HUDEP-2 (cell line): ENCODE measurements at regions not wholly inside any gene's neighbourhood (a gene's known extent, or its start where the extent isn't known, plus 50 kb on each side); places are given as distances from the start of the nearest gene placed in this dataset.
"Not testable (repeated sequence)": the region's sequence is repeated elsewhere in the genome, so short reads cannot be mapped to it uniquely, and the experiment has no call there.

Source experiments
- DNase-seq, 76 experiments: peaks; one replicate each; lab custom pipeline; 2025; ENCODE audit not compliant: unreplicated experiment in 76 of 76; lab: John Stamatoyannopoulos, UW

GRCh38 chr10:113480851-113481502, 71.9 kb upstream of the HABP2 start:
- no peak for DNase-seq

DNA sequence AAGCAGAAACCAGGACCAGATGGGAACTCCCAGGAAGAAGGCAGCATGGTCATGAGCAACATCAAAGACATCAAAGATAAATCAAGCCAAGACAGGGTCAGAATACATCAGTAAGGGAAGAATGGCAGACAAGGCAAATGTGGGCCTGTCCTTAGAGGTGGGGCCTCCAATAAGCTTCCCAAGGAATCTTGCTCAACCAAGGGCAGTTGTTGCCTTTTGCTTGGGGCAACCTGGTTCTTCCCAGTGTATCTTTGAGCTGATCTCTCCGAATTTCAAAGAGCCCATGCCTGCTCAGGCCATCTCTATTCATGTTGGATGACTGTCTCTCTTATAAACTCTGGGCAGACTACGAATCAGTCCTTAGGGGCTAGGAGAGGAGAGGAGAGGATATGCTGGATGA, 68.4 kb upstream of the HABP2 start:
- no peak for DNase-seq

- no peak for DNase-seq
These were observed 67.1 kb upstream of the HABP2 start for GRCh38 chr10:113485736-113486135.

DNA sequence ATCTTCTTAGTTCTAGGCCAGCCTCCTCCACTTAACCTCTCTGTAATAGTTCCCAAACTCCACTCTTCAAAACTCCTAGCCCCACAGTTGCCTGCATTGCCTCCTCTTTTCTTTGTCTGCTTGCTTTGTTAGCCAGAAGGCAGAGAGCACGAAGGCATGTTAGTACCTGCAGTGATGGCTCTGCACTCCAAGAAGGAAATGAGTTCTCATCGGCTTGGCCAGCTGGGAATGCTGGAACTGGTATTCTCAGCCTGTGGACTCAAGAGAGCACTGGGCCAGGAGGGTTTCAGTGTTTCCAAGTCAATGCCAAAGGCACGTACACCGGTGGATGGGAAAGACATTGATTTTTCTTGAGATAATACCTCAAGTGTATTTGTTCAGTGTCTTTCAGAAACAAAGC, 66.3 kb upstream of the HABP2 start:
- DNase-seq: no peak

DNA sequence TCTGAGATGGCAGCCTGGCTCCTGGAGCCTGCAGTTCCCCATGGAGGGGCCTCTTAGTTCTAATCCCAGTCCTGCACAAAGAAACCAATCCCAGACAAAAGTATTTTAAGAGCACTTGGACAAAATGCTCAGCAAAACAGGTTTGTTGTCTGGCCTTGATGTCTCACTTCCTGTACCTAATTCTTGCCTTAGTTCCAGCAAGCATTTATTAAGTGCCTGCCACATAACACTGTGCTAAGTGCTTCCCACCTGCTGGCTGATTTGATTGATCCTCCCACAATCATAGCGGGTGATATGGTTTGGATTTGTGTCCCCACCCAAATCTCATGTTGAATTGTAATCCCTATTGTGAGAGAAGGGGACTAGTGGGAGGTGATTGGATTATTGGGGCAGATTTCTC, 65.7 kb upstream of the HABP2 start:
- no peak for DNase-seq

DNA sequence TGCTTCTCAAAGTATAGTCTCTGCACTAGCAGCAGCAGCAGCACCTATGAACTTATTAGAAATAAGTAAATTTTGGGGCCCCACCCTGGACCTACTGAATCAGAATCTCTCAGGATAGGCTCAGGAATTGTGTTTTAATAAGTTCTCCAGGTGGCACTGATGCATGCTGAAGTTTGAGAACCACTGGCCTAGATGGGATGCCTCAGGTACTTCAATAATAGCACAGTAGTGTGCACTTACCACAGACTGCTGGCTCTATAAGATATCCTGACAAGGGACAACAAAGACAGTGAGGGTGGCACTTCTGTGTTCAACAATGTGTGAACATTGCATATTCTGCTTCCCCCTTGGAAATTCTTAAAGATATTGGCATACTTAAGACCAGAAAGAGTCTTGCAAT, 64.7 kb upstream of the HABP2 start:
- DNase-seq: no peak

GRCh38 chr10:113489522-113489921, 63.3 kb upstream of the HABP2 start:
- not testable (repeated sequence) for DNase-seq

DNA sequence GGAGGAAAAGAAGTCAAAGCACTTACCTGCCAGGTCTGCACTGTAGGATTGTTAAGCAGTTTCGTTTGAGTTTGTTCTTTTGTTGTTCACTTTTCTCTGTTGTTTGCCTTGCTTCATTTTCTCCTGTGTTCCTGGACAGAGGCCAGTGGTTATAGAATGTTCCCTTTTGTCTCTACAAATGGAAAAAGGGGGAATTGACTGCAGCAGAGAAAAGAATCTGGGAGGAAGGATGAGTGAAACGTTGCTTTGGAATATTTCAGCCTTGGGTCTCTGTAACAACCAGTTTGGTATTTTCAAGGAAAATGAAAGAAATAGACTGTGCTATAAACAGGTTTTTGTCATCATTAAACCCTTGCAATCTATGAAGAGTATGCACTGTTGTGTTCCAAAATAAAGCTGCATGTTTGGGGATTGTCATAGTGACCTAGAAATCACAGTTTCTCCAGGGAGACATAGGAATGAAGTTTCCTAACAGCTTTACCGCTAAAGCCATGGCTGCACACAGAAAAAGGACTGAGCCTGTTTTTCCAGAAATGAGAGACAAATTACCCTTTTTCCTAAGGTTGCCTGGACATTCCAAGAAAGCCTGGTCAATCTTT, 60.8 kb upstream of the HABP2 start:
- DNase-seq: no peak

DNA sequence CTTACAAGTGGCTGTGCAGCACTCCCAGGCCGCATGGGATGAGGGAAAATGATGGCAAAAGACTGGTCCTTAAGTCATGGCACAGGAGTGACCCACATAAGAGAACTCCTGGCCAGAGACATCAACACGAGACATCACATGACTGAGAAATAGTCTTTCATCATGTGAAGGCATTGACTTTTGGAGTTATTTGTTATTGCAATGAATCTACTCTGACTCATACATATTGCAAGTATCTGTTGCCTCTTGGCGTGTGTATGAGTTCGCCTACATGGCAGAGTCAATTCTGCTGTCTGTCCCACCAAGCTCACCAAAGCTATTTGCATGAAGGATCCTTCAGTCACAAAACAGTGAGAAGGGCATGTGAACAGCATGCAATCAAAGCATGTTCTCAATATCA, 59.7 kb upstream of the HABP2 start:
- no peak for DNase-seq

DNA sequence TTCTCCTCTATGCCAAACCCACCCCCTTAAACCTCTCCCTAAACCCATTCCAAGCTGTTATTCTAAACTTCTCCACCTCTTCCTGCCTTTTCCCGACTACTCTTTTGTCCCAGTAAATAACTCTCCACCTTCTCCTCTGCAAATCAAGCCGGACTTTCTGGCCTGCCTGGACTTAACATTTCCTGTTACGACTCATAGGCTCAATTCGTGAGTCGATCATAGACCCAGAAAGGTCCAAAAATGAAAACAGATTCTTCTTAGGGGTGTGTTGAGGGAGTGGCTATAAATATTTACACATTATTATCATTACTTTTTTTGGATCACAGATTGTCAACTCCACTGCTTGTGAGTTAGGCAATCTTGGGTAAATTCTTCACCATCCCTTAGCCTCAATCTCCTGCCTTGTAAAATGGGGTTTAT, 59.0 kb upstream of the HABP2 start:
- no peak for DNase-seq

- DNase-seq: no peak
These were observed 58.1 kb upstream of the HABP2 start for GRCh38 chr10:113494761-113495160.

DNA sequence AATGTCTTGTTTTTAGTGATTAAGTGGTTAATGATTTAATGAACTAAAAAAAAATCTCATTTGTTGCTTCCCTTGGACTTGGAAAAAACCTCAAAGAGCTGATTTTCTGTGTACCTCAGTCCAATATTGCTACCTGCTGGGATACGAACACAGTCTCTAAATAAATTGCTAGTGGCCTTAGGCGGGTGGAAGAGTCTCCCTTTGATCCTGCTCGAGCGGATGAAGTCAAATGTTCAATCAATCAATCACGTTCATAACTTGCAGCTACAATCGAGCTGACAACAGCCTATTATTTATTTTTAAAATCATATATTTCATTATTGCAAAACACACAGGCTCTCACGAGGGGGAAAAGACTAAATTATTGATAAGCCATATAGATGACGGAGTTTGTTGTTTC, 57.3 kb upstream of the HABP2 start:
- no peak for DNase-seq

DNA sequence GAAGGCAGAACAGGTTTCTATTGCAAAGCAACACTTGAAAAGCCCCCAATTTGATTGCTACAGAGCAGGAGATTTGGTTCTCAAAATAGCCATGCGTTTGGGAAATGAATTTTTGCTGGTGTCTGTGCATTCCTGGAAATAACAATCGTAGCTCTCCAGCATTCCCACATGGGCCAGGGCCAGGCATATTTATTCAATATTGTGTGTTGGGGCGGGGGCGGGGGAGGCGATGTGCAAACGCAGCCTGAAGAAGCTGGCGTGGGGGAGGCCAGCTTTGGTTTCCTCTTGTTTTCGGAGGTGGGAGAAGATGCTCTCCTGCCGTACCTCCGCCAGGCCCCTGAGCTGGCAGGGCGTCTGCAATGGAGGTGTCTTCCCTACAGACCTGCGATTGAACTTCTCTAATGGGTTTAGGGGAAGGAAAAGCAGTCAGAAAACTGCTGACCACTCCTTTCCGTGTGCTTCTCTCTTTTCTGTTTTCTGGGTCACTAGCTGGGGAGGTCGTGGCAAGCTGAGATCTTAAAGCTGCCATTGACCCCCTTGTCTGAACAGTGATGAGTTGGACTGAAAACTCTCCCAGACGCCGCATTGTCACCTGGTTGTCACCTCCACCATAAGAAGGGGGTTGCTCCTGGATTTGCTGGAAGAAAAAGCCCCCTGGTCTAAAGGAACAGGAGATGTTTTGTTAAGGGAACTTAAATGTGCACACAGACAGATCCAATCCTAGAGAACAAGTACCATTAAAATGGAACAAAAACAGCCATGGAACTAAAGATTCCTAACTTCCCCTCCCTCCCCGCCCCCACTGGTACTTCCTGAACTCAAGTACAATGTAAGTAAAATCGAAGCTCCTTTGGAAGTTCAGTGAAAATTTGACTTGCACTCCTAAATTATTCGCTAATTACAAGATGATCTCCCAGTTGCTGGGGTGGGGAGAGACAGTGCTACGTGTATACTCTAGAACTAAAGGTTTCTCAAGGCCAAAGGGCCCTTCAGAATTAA, 56.4 kb upstream of the HABP2 start:
- DNase-seq: no peak

DNA sequence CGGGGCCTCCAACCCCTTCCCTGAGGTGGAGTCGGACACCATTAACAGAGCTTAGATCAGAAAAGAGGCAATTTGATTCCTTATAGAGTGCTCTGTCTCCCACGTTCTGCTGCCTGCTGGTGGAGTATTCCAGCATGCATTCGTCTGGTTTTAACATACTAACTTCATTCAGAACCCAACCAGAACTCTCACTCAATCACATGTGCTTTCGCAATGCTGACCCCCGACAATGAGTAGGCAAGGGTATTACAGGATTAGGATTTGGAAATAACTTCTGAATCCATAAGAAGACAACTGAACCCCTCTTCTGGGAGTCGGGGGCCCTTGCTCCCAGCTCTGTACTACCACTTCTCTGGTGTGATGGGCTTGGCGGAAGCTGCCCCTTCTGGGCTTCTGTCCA, 55.7 kb upstream of the HABP2 start:
- no peak for DNase-seq

GRCh38 chr10:113498997-113499396, 53.9 kb upstream of the HABP2 start:
- DNase-seq: no peak

DNA sequence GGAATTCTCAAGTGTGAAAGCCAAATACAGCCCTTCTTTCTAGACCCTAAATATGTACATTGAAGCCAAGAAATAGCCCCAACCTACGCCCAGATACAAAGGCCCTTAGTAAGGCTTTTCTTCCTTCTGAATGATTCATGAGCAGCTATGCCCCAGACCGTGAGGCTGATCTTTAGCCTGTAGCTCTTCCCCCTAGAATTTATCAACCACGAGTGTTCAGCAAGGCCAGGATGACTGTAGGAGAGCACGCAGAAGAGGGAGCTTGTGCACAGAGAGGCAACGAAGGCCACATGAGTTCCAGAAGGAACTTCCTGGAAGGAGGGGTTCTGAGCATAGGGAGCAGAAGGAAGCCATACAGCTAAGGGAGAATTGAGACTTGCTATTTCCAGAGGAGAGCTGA, 53.0 kb upstream of the HABP2 start:
- no peak for DNase-seq

DNA sequence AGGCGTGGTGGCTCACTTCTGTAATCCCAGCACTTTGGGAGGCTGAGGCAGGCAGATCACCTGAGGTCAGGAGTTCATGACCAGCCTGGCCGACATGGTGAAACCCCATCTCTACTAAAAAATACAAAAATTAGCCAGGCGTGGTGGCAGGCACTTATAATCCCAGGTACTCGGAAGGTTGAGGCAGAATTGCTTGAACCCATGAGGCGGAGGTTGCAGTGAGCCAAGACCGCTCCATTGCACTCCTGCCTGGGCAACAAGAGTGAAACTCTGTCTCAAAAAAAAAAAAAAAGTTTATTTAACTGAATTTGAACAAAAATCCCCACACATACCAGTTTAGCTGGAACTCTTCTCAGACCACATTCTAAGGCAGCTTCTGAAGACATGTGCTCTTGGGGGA, 51.8 kb upstream of the HABP2 start:
- DNase-seq: not testable (repeated sequence)
